GM20000 (cell line): ENCODE measurements at regions not wholly inside any gene's neighbourhood (a gene's known extent, or its start where the extent isn't known, plus 50 kb on each side); places are given as distances from the start of the nearest gene placed in this dataset.

Source experiments
- DNase-seq: peaks from one replicate; pipeline ENCODE4 v3.0.0; 2012; ENCODE audit warnings: low spot score
- CTCF ChIP-seq: IDR thresholded peaks from 2 replicates; pipeline ENCODE4 v1.5.1; 2012; ENCODE audit warnings: mild to moderate bottlenecking, control low read depth; ENCODE audit errors: extremely low read depth, missing control alignments

- no peak for TF ChIP-seq CTCF
- DNase-seq, result no peak
These were observed 840.8 kb upstream of the HTR2C start for GRCh38 chrX:113743069-113743468.

- TF ChIP-seq CTCF, result no peak
- DNase-seq, result no peak
These were observed 842.1 kb upstream of the HTR2C start for GRCh38 chrX:113741744-113742143.

GRCh38 chrX:113728937-113729336 is 854.9 kb upstream of the HTR2C start:
- TF ChIP-seq CTCF, result no peak
- DNase-seq, result no peak

- no peak for DNase-seq
- no peak for TF ChIP-seq CTCF
These were observed 857.0 kb upstream of the HTR2C start for GRCh38 chrX:113726898-113727297.

- no peak for TF ChIP-seq CTCF
- DNase-seq, result no peak
These were observed 857.4 kb upstream of the HTR2C start for GRCh38 chrX:113726466-113726865.

- no peak for TF ChIP-seq CTCF
- DNase-seq, result no peak
These were observed 857.9 kb upstream of the HTR2C start for GRCh38 chrX:113726009-113726408.

GRCh38 chrX:113699939-113700338 is 859.3 kb upstream of the AMOT start:
- no peak for DNase-seq
- TF ChIP-seq CTCF, result no peak
